H9 (cell line): ENCODE measurements at regions not wholly inside any gene's neighbourhood (a gene's known extent, or its start where the extent isn't known, plus 50 kb on each side); places are given as distances from the start of the nearest gene placed in this dataset.

Experiments used
- DNase-seq: peaks from one replicate; pipeline ENCODE4 v3.0.0-alpha.2; 2017
- H2AFZ ChIP-seq: one replicate; pipeline ENCODE4 v1.6.1; 2013; ENCODE audit warnings: mild to moderate bottlenecking, low read length, control low read depth, moderate library complexity
- H2AK5ac ChIP-seq: 2 replicates; pipeline ENCODE4 v1.6.1; 2013; ENCODE audit warnings: low read length, control low read depth, mixed read lengths; ENCODE audit not compliant: insufficient read length
- H2BK120ac ChIP-seq: one replicate; pipeline ENCODE4 v1.6.1; 2013; ENCODE audit warnings: low read depth, mild to moderate bottlenecking, low read length, control low read depth, inconsistent platforms; ENCODE audit not compliant: poor library complexity, severe bottlenecking
- H2BK12ac ChIP-seq: 2 replicates; pipeline ENCODE4 v1.6.1; 2013; ENCODE audit warnings: low read length, control low read depth, mixed read lengths, low read depth; ENCODE audit not compliant: insufficient read length
- H2BK15ac ChIP-seq: 2 replicates; pipeline ENCODE4 v1.6.1; 2013; ENCODE audit warnings: low read depth, low read length, control low read depth
- H2BK20ac ChIP-seq: one replicate; pipeline ENCODE4 v1.6.1; 2013; ENCODE audit warnings: low read depth, mild to moderate bottlenecking, low read length, control low read depth, inconsistent platforms; ENCODE audit not compliant: poor library complexity, severe bottlenecking
- H2BK5ac ChIP-seq: 2 replicates; pipeline ENCODE4 v1.6.1; 2013; ENCODE audit warnings: low read length, control low read depth, mixed read lengths; ENCODE audit not compliant: insufficient read length
- H3K14ac ChIP-seq: 2 replicates; pipeline ENCODE4 v1.6.1; 2013; ENCODE audit warnings: low read length, control low read depth; ENCODE audit not compliant: insufficient read depth
- H3K18ac ChIP-seq: 2 replicates; pipeline ENCODE4 v1.6.1; 2013; ENCODE audit warnings: low read depth, mild to moderate bottlenecking, mixed read lengths, low read length, control low read depth; ENCODE audit not compliant: insufficient read length
- H3K23ac ChIP-seq: 2 replicates; pipeline ENCODE4 v1.6.1; 2013; ENCODE audit warnings: low read length, control low read depth, mixed read lengths, low read depth; ENCODE audit not compliant: insufficient read length
- H3K23me2 ChIP-seq: 2 replicates; pipeline ENCODE4 v1.6.1; 2013; ENCODE audit warnings: low read depth, mild to moderate bottlenecking, mixed read lengths, low read length, control low read depth; ENCODE audit not compliant: insufficient read length, poor library complexity, severe bottlenecking
- H3K27ac ChIP-seq: 2 replicates; pipeline ENCODE4 v1.5.1; 2013; ENCODE audit warnings: low read length, control low read depth, mixed read lengths, low read depth; ENCODE audit not compliant: insufficient read length
- H3K27me3 ChIP-seq: 2 replicates; pipeline ENCODE4 v1.6.1; 2013; ENCODE audit warnings: low read length, control low read depth, inconsistent platforms; ENCODE audit not compliant: insufficient read depth
- H3K4ac ChIP-seq: 2 replicates; pipeline ENCODE4 v1.6.1; 2013; ENCODE audit warnings: low read depth, mild to moderate bottlenecking, control low read depth, inconsistent platforms, low read length, moderate library complexity
- H3K4me1 ChIP-seq: 2 replicates; pipeline ENCODE4 v1.6.1; 2013; ENCODE audit warnings: low read length, control low read depth, inconsistent platforms; ENCODE audit not compliant: insufficient read depth
- H3K4me2 ChIP-seq: 2 replicates; pipeline ENCODE4 v1.6.1; 2013; ENCODE audit warnings: low read length, control low read depth, mixed read lengths; ENCODE audit not compliant: insufficient read length, insufficient read depth
- H3K56ac ChIP-seq: 2 replicates; pipeline ENCODE4 v1.6.1; 2013; ENCODE audit warnings: low read depth, mild to moderate bottlenecking, mixed read lengths, low read length, control low read depth; ENCODE audit not compliant: insufficient read length
- H3K79me1 ChIP-seq: 2 replicates; pipeline ENCODE4 v1.6.1; 2013; ENCODE audit warnings: low read depth, mild to moderate bottlenecking, moderate library complexity, low read length, control low read depth, inconsistent platforms; ENCODE audit not compliant: insufficient read depth, poor library complexity, severe bottlenecking
- H3K79me2 ChIP-seq: 2 replicates; pipeline ENCODE4 v1.6.1; 2013; ENCODE audit warnings: low read length, control low read depth, inconsistent platforms; ENCODE audit not compliant: insufficient read depth
- H3K9ac ChIP-seq: 2 replicates; pipeline ENCODE4 v1.6.1; 2013; ENCODE audit warnings: low read length, control low read depth, mixed read lengths; ENCODE audit not compliant: insufficient read length; ENCODE audit errors: extremely low read depth
- H3K9me3 ChIP-seq: one replicate; pipeline ENCODE4 v1.6.1; 2013; ENCODE audit warnings: low read depth, low read length, inconsistent platforms; ENCODE audit not compliant: control insufficient read depth
- H3T11ph ChIP-seq: one replicate; pipeline ENCODE4 v1.6.1; 2013; ENCODE audit warnings: mild to moderate bottlenecking, low read length, control low read depth, inconsistent platforms
- H4K20me1 ChIP-seq: one replicate; pipeline ENCODE4 v1.6.1; 2013; ENCODE audit not compliant: control insufficient read depth, insufficient read length, insufficient read depth
- H4K5ac ChIP-seq: 2 replicates; pipeline ENCODE4 v1.6.1; 2013; ENCODE audit warnings: low read depth, mild to moderate bottlenecking, mixed read lengths, low read length, control low read depth; ENCODE audit not compliant: insufficient read length
- H4K8ac ChIP-seq: replicated peaks from 2 replicates; pipeline ENCODE4 v1.6.1; 2013; ENCODE audit warnings: low read length, control low read depth, mixed read lengths, low read depth; ENCODE audit not compliant: insufficient read length
- H4K91ac ChIP-seq: 2 replicates; pipeline ENCODE4 v1.6.1; 2013; ENCODE audit warnings: low read depth, mild to moderate bottlenecking, moderate library complexity, mixed read lengths, low read length, control low read depth; ENCODE audit not compliant: insufficient read length
- H3K27ac Mint-ChIP-seq, 3 experiments: 2 replicates in 2 of 3; 3 replicates in 1 of 3; pipeline ENCODE4 v1.8.0; 2020 to 2021; ENCODE audit warnings: mixed read lengths in 3 of 3, mild to moderate bottlenecking in 1 of 3, moderate library complexity in 1 of 3
- H3K27me3 Mint-ChIP-seq: 2 replicates; pipeline ENCODE4 v1.8.0; 2021; ENCODE audit warnings: low read depth, mild to moderate bottlenecking, moderate library complexity, mixed read lengths
- H3K36me3 Mint-ChIP-seq, 3 experiments: 2 replicates in 2 of 3; 3 replicates in 1 of 3; pipeline ENCODE4 v1.8.0; 2020 to 2021; ENCODE audit warnings: low read depth in 3 of 3, mixed read lengths in 3 of 3; ENCODE audit not compliant: insufficient read depth in 1 of 3
- H3K4me1 Mint-ChIP-seq, 2 experiments: 2 replicates each; pipeline ENCODE4 v1.8.0; 2020; ENCODE audit warnings: mixed read lengths in 2 of 2
- H3K4me3 Mint-ChIP-seq, 2 experiments: 2 replicates in 1 of 2; 3 replicates in 1 of 2; pipeline ENCODE4 v1.8.0; 2020 to 2021; ENCODE audit warnings: mild to moderate bottlenecking in 2 of 2, mixed read lengths in 2 of 2, moderate library complexity in 1 of 2
- H3K9me3 Mint-ChIP-seq, 2 experiments: 2 replicates in 1 of 2; 3 replicates in 1 of 2; pipeline ENCODE4 v1.8.0; 2020; ENCODE audit warnings: mild to moderate bottlenecking in 2 of 2, mixed read lengths in 2 of 2, moderate library complexity in 1 of 2
- WGBS: extraction: QIAGEN DNeasy Blood & Tissue Kit; methylation state at CpG from one replicate; pipeline ENCODE4 v1.1.7; 2013; ENCODE audit warnings: missing lambda C conversion rate, low lambda C conversion rate, mixed read lengths; ENCODE audit not compliant: insufficient read length; ENCODE audit errors: extremely low coverage; 5-methylcytosine and 5-hydroxymethylcytosine counted together
- TF ChIP-seq, protein P1 (sequence below): fragments of 200-600 bp; sonication (generic); conservative IDR thresholded peaks from 3 replicates; pipeline ENCODE4 v1.8.0; 2021; ENCODE audit warnings: antibody characterized with exemption, mild to moderate bottlenecking

DNA sequence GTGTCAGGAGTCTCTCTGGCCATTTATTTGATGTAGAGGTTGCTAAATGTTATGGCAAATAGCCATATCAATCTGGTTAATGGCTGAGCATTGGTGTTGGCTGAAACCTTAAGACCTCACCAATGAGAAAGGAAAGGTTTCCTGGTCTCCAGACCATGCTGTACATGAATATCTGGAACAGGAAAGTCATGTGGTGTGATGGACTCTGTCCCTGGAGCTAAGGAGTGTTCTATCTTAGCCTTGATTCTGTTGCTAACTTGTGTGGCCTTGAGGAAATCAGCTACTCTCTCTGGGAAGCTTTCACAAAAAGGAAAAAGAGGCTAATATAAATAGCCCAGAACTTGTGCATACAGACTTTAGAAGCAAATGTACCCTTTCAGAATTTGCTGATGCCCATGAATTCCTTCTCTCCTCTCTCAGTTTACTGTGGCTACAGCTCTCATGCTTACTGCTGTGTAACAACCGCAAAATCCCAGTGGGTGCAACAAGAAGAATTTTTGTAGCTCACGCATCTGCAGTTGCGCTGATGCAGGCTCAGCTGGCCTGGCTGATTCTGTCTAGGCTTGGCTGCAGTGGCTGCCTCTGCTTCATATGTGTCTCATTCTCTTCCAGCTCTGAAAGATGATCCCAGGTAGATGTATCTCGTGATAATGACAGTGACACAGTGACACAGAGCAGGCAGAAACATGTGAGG, 287.5 kb downstream of the NPIPA8 start:
- Histone ChIP-seq H3K14ac (no peak overlapping the region), H2AFZ (no peak overlapping the region), H3K27ac (no peak overlapping the region), H3T11ph (no peak overlapping the region), H2BK5ac (no peak overlapping the region), H4K20me1 (no peaks in the 10 kb centered on the region), H2AK5ac (no peak overlapping the region), H3K56ac (no peak overlapping the region), H3K79me1 (no peaks in the 10 kb centered on the region), H2BK12ac (no peak overlapping the region), H3K9ac (no peak overlapping the region), H3K79me2 (no peaks in the 10 kb centered on the region), H3K27me3 (no peaks in the 10 kb centered on the region; the same call in 1 of the 2 replicates), H3K23me2 (no peaks in the 10 kb centered on the region), H2BK20ac (no peak overlapping the region), H3K9me3 (no peaks in the 10 kb centered on the region), H2BK120ac (no peak overlapping the region), H4K5ac (no peak overlapping the region), H3K18ac (no peak overlapping the region), H4K8ac (no peak overlapping the region), H4K91ac (no peak overlapping the region), H3K4me2 (no peak overlapping the region), H2BK15ac (no peak overlapping the region), H3K4me1 (no peaks in the 10 kb centered on the region), H3K4ac (no peak overlapping the region), H3K23ac (no peak overlapping the region)
- Mint-ChIP-seq H3K4me1 (peaks cover 12 to 14% of the 10 kb centered on the region in 2 experiments), H3K36me3 (no peaks in the 10 kb centered on the region), H3K4me3 (no peak overlapping the region), H3K27me3 (peaks cover 20% of the 10 kb centered on the region), H3K27ac (no peak overlapping the region), H3K9me3 (no peaks in the 10 kb centered on the region)
- TF ChIP-seq, protein P1, sequence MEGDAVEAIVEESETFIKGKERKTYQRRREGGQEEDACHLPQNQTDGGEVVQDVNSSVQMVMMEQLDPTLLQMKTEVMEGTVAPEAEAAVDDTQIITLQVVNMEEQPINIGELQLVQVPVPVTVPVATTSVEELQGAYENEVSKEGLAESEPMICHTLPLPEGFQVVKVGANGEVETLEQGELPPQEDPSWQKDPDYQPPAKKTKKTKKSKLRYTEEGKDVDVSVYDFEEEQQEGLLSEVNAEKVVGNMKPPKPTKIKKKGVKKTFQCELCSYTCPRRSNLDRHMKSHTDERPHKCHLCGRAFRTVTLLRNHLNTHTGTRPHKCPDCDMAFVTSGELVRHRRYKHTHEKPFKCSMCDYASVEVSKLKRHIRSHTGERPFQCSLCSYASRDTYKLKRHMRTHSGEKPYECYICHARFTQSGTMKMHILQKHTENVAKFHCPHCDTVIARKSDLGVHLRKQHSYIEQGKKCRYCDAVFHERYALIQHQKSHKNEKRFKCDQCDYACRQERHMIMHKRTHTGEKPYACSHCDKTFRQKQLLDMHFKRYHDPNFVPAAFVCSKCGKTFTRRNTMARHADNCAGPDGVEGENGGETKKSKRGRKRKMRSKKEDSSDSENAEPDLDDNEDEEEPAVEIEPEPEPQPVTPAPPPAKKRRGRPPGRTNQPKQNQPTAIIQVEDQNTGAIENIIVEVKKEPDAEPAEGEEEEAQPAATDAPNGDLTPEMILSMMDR, result no peak
- WGBS, result no CpG with 5 or more reads among the region's 4 CpGs
- no peak for DNase-seq
